VCaP (cell line): ENCODE measurements at regions not wholly inside any gene's neighbourhood (a gene's known extent, or its start where the extent isn't known, plus 50 kb on each side); places are given as distances from the start of the nearest gene placed in this dataset.
A peak's percentile ranks its signal among the peaks of the same experiment; 100 is the strongest.

ENCODE experiments used
- H3K27ac ChIP-seq: fragments of 450-650 bp; 2 replicates; pipeline ENCODE4 v1.5.1; 2017
- TF ChIP-seq, protein P1 (sequence below): fragments of 450-650 bp; conservative IDR thresholded peaks from 2 replicates; pipeline ENCODE4 v1.5.1; 2017; ENCODE audit warnings: mild to moderate bottlenecking, moderate library complexity

DNA sequence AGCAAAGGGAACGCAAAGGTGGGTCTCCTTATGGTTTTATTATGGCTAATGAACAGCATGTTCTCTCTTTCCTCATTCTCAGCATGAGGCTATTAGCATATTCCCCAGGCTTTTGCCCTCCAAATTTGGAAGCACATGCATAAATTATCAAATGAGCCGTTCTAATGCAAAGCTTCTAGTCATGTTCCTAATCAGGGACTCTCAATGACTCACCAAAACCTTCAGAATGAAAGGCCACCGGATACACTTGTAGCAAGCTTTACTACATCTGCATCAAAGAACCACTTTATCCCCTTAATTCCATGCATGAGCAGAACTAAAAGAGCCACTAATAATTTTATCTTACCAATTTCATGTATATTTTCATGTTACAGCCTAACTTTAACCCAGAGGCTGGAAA, 310.5 kb downstream of the LRATD1 start:
- H3K27ac ChIP-seq = no peak overlapping the region
- TF ChIP-seq, protein P1, sequence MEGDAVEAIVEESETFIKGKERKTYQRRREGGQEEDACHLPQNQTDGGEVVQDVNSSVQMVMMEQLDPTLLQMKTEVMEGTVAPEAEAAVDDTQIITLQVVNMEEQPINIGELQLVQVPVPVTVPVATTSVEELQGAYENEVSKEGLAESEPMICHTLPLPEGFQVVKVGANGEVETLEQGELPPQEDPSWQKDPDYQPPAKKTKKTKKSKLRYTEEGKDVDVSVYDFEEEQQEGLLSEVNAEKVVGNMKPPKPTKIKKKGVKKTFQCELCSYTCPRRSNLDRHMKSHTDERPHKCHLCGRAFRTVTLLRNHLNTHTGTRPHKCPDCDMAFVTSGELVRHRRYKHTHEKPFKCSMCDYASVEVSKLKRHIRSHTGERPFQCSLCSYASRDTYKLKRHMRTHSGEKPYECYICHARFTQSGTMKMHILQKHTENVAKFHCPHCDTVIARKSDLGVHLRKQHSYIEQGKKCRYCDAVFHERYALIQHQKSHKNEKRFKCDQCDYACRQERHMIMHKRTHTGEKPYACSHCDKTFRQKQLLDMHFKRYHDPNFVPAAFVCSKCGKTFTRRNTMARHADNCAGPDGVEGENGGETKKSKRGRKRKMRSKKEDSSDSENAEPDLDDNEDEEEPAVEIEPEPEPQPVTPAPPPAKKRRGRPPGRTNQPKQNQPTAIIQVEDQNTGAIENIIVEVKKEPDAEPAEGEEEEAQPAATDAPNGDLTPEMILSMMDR = no peak

DNA sequence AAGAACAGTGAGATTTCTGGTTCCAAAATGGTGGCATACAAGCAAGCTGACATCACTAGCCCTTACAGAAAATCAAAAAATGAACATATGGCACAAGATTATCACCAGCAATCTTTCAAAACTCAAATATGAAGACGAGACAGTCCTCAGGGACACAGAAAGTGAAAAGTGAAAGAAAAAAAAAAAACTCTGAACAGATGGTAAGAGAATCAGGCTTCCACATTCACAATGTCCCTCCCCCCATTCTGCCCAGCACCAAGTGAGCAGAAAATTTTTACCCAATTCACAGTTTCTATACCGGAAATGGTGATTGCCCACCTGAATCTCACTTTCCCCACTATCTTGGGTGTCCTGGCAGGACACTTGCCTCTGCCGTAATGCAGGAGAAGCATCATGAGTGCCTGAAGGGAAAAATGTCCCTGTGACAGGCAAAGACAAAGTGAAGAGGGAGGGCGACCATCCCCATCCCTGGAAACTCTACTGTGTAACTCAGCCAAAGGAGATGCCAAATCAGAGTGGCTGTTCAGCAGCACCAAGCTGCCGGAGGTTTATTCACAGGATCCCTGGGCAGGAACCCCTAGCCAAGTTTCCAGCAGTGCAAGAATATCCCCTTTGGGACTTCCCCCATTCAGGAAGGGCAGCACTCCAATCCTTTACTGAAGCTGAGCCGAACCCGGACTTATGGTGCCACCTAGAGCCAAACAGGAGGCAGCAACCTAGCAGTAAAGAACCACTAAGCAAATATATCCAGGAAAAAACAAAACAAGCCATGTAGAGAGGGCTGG, 312.2 kb downstream of the LRATD1 start:
- no peak overlapping the region for H3K27ac ChIP-seq
- TF ChIP-seq, protein P1 = peak; percentile 45

DNA sequence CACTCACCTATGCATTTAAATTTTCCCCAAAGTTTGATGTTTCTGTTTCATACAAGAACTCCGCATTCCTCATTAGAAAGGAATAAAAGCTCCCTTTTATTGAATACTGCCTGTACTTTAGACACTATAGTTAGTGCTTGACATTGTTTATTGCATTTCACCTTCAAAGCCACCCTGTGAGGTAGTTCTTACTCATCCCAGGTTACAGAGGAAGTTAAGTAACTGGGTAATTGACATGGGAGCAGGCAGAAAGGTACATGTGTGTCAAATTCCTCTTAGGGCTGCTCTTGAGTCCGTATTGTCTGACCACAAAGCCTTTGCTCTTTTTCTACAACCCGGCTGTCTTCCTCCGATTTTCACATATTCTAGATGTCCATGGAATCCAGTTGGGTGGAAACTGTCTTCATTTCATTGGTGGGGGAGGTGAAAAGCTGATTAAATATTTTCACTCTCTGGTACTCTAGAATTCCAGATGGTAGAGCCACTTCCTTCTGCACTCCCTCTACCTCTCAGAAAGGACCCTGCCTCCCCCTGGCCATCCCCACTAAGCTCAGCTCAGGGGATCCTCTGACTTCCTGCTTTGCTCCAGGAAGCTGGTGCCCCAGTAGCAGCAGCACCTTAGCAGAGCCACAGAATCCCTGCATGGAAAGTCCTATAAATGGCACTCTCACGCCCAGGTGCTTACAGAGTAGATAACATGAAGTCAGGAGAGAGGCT, 319.2 kb downstream of the LRATD1 start:
- TF ChIP-seq, protein P1 = no peak
- H3K27ac ChIP-seq = no peak overlapping the region

DNA sequence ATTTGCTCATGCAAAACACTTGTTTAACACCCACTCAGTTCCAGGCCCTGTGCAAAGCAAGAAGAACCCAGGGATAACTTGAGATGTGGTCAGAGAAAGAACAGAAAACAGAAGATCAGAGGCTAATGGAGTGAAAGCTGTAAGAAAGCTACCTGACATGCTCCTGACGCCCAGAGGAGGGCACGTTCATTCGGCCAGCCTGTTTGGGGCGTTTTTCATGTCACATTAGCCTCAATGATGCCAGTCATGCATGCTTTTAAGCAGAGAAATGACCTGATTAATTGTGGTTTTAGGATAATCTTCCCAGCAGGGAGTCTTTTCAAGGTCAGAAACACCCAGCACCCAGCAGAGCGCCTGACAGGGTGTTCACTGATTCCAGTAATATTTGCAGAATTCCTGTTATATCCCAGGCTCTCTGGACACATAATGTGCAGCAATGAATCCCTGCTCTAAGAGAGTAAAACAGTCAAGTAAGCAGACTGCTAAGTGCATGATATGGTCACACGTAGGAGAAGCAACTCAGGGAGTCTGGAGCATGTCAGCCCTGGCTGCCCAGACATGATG, 320.0 kb downstream of the LRATD1 start:
- TF ChIP-seq, protein P1 = no peak
- H3K27ac ChIP-seq = no peak overlapping the region

DNA sequence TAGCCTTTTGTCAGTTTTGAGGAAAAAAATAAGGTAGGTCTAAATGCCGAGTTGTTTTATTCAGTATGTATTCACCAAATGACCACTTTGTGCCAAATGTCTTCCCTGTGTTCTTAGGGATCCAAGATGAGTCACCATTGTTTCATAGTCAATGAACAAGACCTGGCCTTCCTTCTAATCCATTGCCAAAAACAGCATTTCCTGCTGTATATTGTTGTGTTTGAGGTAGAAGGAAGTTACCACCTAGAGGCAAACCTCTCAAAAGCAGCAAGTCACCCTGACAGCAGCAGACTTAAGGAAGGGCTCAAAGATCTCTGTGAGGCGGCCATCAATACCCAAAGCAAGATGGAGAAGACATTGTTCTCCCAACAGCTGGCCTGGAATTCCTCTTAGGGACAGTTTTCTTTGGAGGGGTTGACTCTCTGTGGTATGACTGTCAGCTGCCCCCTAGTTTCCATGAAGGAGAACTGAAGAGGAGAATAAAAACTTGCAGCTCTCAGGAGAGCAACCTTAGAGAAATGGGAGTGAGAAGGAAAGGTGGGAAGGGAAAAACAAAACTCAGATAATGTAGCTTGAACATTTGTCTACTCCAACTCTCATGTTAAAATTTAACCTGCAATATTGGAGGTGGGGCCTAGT, 328.3 kb downstream of the LRATD1 start:
- TF ChIP-seq, protein P1 = no peak
- no peak overlapping the region for H3K27ac ChIP-seq

DNA sequence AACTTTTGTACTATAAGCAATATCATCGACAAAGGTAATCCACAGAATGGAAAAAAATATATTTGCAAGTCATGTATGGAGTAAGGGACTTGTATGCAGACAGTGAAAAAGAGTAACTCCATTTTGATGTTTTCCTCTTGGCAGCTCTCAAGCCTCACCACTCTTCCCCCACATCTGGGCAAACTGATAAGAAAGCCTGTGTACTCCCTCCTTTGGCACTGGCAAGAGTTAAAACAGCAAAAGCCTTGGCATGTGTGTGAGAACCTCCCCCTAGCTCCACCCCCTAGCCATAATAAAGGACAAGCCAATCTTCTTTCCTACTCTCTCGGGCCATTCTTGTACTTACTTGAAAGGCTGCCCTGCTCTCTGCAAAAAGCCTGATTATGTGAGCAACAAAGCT, 335.2 kb downstream of the LRATD1 start:
- H3K27ac ChIP-seq = no peak overlapping the region
- TF ChIP-seq, protein P1 = no peak

DNA sequence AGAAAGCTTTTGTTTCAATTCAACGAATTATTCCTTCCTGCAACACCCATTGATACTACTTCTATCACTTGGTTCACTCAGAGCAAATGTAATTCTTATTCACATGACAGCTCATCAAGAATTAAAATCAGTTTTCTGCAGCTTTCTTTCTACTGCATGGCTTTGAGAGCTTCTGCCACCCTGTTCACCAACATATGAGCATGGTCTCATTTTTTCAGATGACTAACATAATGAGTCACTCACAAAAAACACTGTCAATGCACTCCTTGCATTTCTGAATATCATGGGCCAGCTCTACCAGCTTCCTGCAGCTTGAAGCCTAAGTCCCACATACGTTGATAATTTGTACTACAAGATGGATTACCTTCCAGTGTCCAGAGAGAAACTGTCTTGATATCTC, 342.9 kb downstream of the LRATD1 start:
- no peak overlapping the region for H3K27ac ChIP-seq
- TF ChIP-seq, protein P1 = no peak
